Brain microvascular endothelial cell (primary cell): ENCODE measurements at regions not wholly inside any gene's neighbourhood (a gene's known extent, or its start where the extent isn't known, plus 50 kb on each side); places are given as distances from the start of the nearest gene placed in this dataset.

Experiments
- DNase-seq: peaks from one replicate; pipeline ENCODE4 v3.0.0-alpha.2; 2020
- H3K27ac ChIP-seq: fragments of 250-450 bp; sonication (Bioruptor Pico); 2 replicates; pipeline ENCODE4 v1.5.1; 2020; ENCODE audit warnings: mild to moderate bottlenecking, moderate library complexity
- H3K27me3 ChIP-seq: fragments of 250-450 bp; sonication (Bioruptor Pico); replicated peaks from 2 replicates; pipeline ENCODE4 v1.5.1; 2020; ENCODE audit warnings: mild to moderate bottlenecking
- H3K36me3 ChIP-seq: fragments of 250-450 bp; sonication (Bioruptor Pico); replicated peaks from 2 replicates; pipeline ENCODE4 v1.5.1; 2020; ENCODE audit warnings: mild to moderate bottlenecking
- H3K4me3 ChIP-seq: 2 replicates; pipeline ENCODE4 v1.5.1; 2011; ENCODE audit warnings: low read depth, mild to moderate bottlenecking, control low read depth, low read length, moderate library complexity
- in situ Hi-C: cut with HindIII; loops from 2 replicates; pipeline ENCODE4 v1.10.0; 2017; ENCODE audit warnings: low sequenced_read_pairs, low pct_ligation_motif_present
- TF ChIP-seq, protein P1 (sequence below): IDR thresholded peaks from 2 replicates; pipeline ENCODE4 v1.5.1; 2011; ENCODE audit warnings: low read depth, mild to moderate bottlenecking, moderate library complexity, low read length, control low read depth, inconsistent platforms; ENCODE audit errors: missing control alignments

DNA sequence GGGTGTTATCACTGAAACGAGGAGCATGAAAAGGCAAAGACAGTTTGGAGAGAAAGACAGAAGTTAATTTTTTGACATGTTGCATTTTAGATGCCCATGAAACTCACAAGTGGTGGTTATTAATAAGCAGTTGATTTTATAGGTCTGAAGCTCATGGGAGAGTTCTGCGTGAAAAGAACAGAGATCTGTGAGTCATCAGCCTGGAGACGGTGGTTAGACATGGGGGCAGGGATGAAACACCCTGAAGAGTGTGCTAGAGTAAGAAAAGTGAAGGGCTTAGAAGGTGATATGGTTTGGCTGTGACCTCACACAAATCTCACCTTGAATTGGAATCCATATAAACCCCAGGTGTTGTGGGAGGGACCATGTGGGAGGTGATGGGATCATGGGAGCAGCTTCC, 289.1 kb upstream of the ISX start:
- Histone ChIP-seq H3K36me3 (no peaks in the 10 kb centered on the region), H3K27ac (no peak overlapping the region), H3K4me3 (no peak overlapping the region), H3K27me3 (no peaks in the 10 kb centered on the region)
- TF ChIP-seq, protein P1, sequence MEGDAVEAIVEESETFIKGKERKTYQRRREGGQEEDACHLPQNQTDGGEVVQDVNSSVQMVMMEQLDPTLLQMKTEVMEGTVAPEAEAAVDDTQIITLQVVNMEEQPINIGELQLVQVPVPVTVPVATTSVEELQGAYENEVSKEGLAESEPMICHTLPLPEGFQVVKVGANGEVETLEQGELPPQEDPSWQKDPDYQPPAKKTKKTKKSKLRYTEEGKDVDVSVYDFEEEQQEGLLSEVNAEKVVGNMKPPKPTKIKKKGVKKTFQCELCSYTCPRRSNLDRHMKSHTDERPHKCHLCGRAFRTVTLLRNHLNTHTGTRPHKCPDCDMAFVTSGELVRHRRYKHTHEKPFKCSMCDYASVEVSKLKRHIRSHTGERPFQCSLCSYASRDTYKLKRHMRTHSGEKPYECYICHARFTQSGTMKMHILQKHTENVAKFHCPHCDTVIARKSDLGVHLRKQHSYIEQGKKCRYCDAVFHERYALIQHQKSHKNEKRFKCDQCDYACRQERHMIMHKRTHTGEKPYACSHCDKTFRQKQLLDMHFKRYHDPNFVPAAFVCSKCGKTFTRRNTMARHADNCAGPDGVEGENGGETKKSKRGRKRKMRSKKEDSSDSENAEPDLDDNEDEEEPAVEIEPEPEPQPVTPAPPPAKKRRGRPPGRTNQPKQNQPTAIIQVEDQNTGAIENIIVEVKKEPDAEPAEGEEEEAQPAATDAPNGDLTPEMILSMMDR, result no peak
- in situ Hi-C loops, result no loop called here
- no peak for DNase-seq

DNA sequence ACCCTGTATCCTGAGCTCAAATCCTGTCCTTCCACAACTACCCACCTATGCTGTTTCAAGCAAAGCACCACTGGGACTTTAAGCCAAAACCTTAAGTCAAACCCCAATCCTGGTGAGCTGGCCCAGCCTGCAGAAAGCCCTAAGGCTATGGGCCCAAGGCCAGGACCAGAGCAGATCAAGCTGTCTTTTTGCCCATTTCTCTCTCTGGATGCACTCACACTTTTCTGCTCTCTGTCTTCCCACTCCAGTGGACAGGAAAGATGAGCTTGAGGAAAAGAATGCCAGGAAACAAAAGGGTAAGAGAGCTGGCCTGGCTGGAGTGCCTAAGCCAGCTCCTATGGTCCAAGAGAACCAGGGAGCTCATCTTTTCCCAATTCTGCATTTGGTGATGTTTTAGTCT, 284.3 kb upstream of the ISX start:
- no peak overlapping the region for H3K27ac ChIP-seq
- in situ Hi-C loops, result no loop called here
- TF ChIP-seq, protein P1, result no peak
- no peaks in the 10 kb centered on the region for H3K36me3 ChIP-seq
- H3K27me3 ChIP-seq, result no peaks in the 10 kb centered on the region
- no peak for DNase-seq
- H3K4me3 ChIP-seq, result no peak overlapping the region

DNA sequence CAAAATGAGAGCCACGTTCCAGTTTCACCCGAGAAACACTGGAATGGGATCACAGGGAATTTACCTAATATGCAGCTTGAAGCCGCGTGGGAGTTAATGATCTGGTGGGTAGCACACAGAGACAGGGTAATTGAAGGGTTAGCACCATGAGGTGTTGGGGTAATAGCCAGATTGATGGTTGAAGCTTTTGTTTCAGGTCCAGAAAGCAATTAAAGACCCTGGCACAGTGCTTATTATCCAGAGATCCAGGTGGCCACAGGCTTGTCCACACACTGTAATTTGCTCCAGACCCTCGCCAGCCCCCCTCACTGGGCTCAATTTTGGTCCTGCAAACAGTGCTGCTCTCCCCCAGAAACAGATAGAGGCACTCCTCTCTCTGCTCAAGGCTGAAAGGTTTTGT, 282.5 kb upstream of the ISX start:
- H3K27ac ChIP-seq, result no peak overlapping the region
- H3K36me3 ChIP-seq, result no peaks in the 10 kb centered on the region
- no peak for DNase-seq
- in situ Hi-C loops, result no loop called here
- no peak overlapping the region for H3K4me3 ChIP-seq
- TF ChIP-seq, protein P1, result no peak
- no peaks in the 10 kb centered on the region for H3K27me3 ChIP-seq

DNA sequence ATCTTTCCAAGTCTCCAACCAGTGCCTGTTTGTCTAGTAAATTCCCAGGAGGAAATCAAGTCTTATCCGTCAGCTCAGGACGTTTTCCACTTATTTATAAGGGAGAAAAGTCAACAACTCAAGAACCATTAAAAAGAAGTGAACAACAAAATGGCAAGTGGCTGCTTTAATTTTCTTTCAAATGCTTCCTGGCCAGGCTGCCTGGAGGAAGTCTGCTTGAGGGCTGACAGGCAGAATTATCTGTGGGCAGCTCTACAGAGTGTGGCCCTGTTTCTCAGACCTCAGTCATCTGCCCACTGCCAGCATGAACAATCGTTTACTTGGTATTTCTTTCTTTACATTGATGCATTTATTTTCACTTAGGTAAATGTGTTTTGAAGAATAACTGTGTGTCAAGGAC, 281.9 kb upstream of the ISX start:
- no peaks in the 10 kb centered on the region for H3K36me3 ChIP-seq
- no peak overlapping the region for H3K27ac ChIP-seq
- in situ Hi-C loops, result no loop called here
- no peaks in the 10 kb centered on the region for H3K27me3 ChIP-seq
- TF ChIP-seq, protein P1, result no peak
- no peak for DNase-seq
- no peak overlapping the region for H3K4me3 ChIP-seq

DNA sequence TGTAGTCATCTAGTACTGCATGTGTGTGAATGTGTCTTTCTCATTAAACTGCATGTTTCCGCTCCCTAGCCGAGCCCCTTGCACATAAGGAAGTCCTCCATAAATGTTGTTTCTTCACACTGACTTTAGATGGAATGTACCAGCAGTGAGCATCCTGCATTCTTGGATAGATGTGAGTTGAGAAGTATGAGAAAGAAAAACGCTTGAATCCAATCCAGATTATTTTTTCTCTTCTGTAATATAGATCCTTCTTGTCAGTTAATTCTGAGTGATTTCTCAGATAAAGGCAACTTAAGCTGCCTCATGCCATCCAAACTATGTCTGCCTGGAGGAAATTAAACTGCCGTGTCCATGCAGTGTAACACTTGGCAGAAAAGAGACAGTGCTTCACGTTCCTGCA, 268.1 kb upstream of the ISX start:
- no peak overlapping the region for H3K4me3 ChIP-seq
- TF ChIP-seq, protein P1, result no peak
- H3K36me3 ChIP-seq, result no peaks in the 10 kb centered on the region
- in situ Hi-C loops, result no loop called here
- H3K27me3 ChIP-seq, result no peaks in the 10 kb centered on the region
- no peak overlapping the region for H3K27ac ChIP-seq
- DNase-seq, result no peak

DNA sequence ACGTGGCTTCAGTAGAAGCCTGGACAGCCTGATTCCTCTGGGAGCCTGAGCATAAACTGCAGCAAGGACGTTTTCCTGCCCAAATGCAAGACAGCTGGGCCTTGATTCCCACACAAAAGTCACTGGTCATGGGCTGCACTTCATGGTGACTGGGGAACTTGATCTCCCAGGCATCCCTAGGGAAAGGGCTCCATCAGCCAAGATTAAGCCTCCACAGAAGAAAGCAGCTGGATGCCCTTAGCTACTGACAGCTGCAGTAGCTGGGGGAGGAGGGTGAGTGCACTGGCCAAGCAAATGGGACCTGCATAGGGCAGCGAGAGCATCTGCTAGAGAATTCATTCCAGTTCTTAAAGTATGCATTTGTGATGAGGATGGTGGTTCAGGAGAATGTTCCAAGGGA, 267.4 kb upstream of the ISX start:
- Histone ChIP-seq H3K27me3 (no peaks in the 10 kb centered on the region), H3K36me3 (no peaks in the 10 kb centered on the region), H3K4me3 (no peak overlapping the region), H3K27ac (no peak overlapping the region)
- TF ChIP-seq, protein P1, result no peak
- in situ Hi-C loops, result no loop called here
- no peak for DNase-seq
